ENCODE measurements at regions not wholly inside any gene's neighbourhood (a gene's known extent, or its start where the extent isn't known, plus 50 kb on each side); places are given as distances from the start of the nearest gene placed in this dataset.

DNA sequence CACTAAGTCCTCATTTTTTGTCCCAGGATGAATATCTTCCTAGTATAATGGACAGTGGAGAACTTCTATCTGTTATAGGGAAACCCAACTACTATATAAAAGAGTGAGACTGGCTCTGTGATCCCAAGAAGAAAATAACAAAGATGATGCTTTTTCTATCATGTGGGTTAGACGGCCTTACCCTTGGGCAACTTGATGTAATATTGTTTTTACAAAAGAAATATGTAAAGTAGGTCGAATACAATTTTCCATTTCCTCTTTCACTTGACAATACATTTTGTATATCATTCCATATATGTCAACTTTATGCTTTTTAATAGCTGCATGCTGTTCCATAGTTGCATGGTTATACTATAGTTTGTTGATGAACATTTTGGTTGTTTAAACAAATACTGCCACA is 87.5 kb upstream of the SESTD1 start:
- Histone ChIP-seq H3K4me3 (no peak overlapping the region), H3K27ac (no peak overlapping the region), H3K36me3 (ENCODE audit: insufficient read depth, low read length) (no peaks in the 10 kb centered on the region), H3K9ac (ENCODE audit: insufficient read length) (no peak overlapping the region), H3K9me3 (ENCODE audit: low read depth, low read length) (no peaks in the 10 kb centered on the region)
- TF ChIP-seq EZH2 (IDR thresholded peaks at IDR 0.05) = no peak
- DNase-seq (ENCODE audit: low read depth, low spot score) = no peak

DNA sequence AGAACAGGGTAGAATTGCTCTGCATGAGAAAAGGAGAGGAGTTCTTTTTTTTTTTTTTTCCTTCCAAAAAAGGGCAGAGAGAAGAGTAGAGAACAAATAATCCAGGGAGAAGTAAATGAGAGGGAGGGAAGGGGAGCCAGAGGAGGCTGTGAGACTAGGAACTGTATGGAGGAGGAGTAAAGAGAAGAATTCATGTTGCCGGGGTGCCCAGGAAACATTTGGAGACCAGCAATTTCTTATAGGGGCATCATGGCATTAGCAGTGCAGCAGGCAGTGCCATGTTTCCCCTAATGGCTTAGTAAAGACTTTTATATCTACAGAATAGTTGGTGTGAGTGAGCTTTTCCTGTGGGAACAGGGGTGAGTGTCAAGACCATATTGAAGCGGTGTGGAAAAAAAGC is 86.4 kb upstream of the SESTD1 start:
- no peak overlapping the region for H3K9ac ChIP-seq (ENCODE audit: insufficient read length)
- no peak overlapping the region for H3K27ac ChIP-seq
- no peak for DNase-seq (ENCODE audit: low read depth, low spot score)
- H3K36me3 ChIP-seq (ENCODE audit: insufficient read depth, low read length) = no peaks in the 10 kb centered on the region
- no peaks in the 10 kb centered on the region for H3K9me3 ChIP-seq (ENCODE audit: low read depth, low read length)
- H3K4me3 ChIP-seq = no peak overlapping the region
- TF ChIP-seq POLR2AphosphoS5 (IDR thresholded peaks at IDR 0.05; ENCODE audit: borderline replicate concordance, low read depth, low read length) (no peak), EZH2 (IDR thresholded peaks at IDR 0.05) (no peak), FOXP2 (optimal IDR thresholded peaks at IDR 0.05; ENCODE audit: control extremely low read depth, extremely low read length, insufficient read depth) (no peak)

GRCh38 chr2:179349670-179350303 is 85.2 kb upstream of the SESTD1 start:
- Histone ChIP-seq H3K9me3 (ENCODE audit: low read depth, low read length) (no peaks in the 10 kb centered on the region), H3K36me3 (ENCODE audit: insufficient read depth, low read length) (no peaks in the 10 kb centered on the region), H3K4me3 (no peak overlapping the region), H3K9ac (ENCODE audit: insufficient read length) (no peak overlapping the region), H3K27ac (no peak overlapping the region)
- TF ChIP-seq FOXP2 (optimal IDR thresholded peaks at IDR 0.05; ENCODE audit: control extremely low read depth, extremely low read length, insufficient read depth) = no peak
- no peak for TF ChIP-seq POLR2AphosphoS5 (IDR thresholded peaks at IDR 0.05; ENCODE audit: borderline replicate concordance, low read depth, low read length)
- no peak for TF ChIP-seq EZH2 (IDR thresholded peaks at IDR 0.05)
- no peak for DNase-seq (ENCODE audit: low read depth, low spot score)

- no peaks in the 10 kb centered on the region for H3K36me3 ChIP-seq (ENCODE audit: insufficient read depth, low read length)
- no peak overlapping the region for H3K9ac ChIP-seq (ENCODE audit: insufficient read length)
- H3K4me3 ChIP-seq = no peak overlapping the region
- H3K9me3 ChIP-seq (ENCODE audit: low read depth, low read length) = no peaks in the 10 kb centered on the region
- no peak overlapping the region for H3K27ac ChIP-seq
- DNase-seq (ENCODE audit: low read depth, low spot score) = no peak
- TF ChIP-seq POLR2AphosphoS5 (IDR thresholded peaks at IDR 0.05; ENCODE audit: borderline replicate concordance, low read depth, low read length) (no peak), FOXP2 (optimal IDR thresholded peaks at IDR 0.05; ENCODE audit: control extremely low read depth, extremely low read length, insufficient read depth) (no peak), EZH2 (IDR thresholded peaks at IDR 0.05) (no peak)
Observed at GRCh38 chr2:179348906-179349305, 84.3 kb upstream of the SESTD1 start.

GRCh38 chr2:179344970-179345369 is 80.3 kb upstream of the SESTD1 start:
- Histone ChIP-seq H3K36me3 (ENCODE audit: insufficient read depth, low read length) (no peaks in the 10 kb centered on the region), H3K9ac (ENCODE audit: insufficient read length) (no peak overlapping the region), H3K4me3 (no peak overlapping the region), H3K27ac (no peak overlapping the region; the same call in 1 of the 2 replicates), H3K9me3 (ENCODE audit: low read depth, low read length) (no peaks in the 10 kb centered on the region)
- DNase-seq (ENCODE audit: low read depth, low spot score) = no peak
- TF ChIP-seq POLR2AphosphoS5 (IDR thresholded peaks at IDR 0.05; ENCODE audit: borderline replicate concordance, low read depth, low read length) (no peak), EZH2 (IDR thresholded peaks at IDR 0.05) (no peak)

DNA sequence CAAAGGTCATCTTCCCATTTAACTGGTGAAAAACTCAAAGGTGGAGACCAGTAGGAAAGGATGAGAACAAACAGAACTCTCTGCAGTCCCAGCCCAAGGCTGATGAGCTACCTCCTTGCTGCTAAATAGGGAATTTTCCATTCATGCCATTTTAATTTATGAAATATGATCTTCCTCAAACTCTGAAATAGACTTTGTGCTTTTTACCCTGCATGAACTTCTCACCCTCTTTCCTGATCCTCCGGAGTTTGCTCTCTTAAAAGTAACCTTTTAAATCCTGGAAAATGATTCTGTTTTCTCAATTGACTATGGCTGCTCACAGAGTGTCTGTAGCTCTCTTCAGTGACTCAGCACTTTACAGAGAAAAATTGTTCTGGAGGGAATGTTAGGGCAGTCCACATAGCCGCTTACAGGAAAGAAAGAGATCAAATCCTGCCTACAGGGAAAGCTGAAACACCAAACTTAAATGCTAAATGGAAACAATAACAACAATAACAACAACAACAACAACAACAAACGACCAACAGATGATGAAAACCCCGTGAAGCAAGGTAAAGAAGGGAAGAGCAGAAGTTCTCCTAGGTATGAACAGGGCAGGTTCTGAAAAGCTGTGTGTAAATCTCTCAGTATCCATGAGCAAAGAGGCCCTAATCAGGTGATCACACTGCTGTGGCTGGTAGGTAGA is 79.8 kb upstream of the SESTD1 start:
- Histone ChIP-seq H3K9ac (ENCODE audit: insufficient read length) (no peak overlapping the region), H3K27ac (peak overlapping the region; percentile 55; the same call in 1 of the 2 replicates), H3K4me3 (no peak overlapping the region), H3K36me3 (ENCODE audit: insufficient read depth, low read length) (no peaks in the 10 kb centered on the region), H3K9me3 (ENCODE audit: low read depth, low read length) (no peaks in the 10 kb centered on the region)
- DNase-seq (ENCODE audit: low read depth, low spot score) = no peak
- no peak for TF ChIP-seq POLR2AphosphoS5 (IDR thresholded peaks at IDR 0.05; ENCODE audit: borderline replicate concordance, low read depth, low read length)
- TF ChIP-seq EZH2 (IDR thresholded peaks at IDR 0.05) = no peak
- no peak for TF ChIP-seq FOXP2 (optimal IDR thresholded peaks at IDR 0.05; ENCODE audit: control extremely low read depth, extremely low read length, insufficient read depth)

DNA sequence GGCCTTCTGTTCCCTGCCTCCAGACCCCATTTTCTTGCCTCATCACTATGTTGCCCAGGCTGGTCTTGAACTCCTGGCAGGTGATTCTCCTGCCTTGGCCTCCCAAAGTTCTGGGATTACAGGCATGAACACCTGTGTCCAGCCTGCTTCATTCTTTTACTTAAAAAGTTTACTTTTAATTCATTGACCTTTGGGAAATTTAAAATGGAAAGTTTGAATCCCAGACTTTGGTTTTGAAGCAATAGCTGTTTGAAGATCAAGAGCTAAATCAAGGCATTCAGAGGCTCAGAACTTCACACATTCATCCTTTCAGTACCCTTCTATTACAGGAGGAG is 79.3 kb upstream of the SESTD1 start:
- H3K9me3 ChIP-seq (ENCODE audit: low read depth, low read length) = no peaks in the 10 kb centered on the region
- no peak overlapping the region for H3K9ac ChIP-seq (ENCODE audit: insufficient read length)
- no peaks in the 10 kb centered on the region for H3K36me3 ChIP-seq (ENCODE audit: insufficient read depth, low read length)
- no peak overlapping the region for H3K27ac ChIP-seq
- DNase-seq (ENCODE audit: low read depth, low spot score) = no peak
- TF ChIP-seq EZH2 (IDR thresholded peaks at IDR 0.05) (no peak), POLR2AphosphoS5 (IDR thresholded peaks at IDR 0.05; ENCODE audit: borderline replicate concordance, low read depth, low read length) (no peak)
- no peak overlapping the region for H3K4me3 ChIP-seq

GRCh38 chr2:179341152-179341866 is 76.7 kb upstream of the SESTD1 start:
- H3K4me3 ChIP-seq = no peak overlapping the region
- no peak overlapping the region for H3K9ac ChIP-seq (ENCODE audit: insufficient read length)
- no peak for DNase-seq (ENCODE audit: low read depth, low spot score)
- no peaks in the 10 kb centered on the region for H3K9me3 ChIP-seq (ENCODE audit: low read depth, low read length)
- TF ChIP-seq POLR2AphosphoS5 (IDR thresholded peaks at IDR 0.05; ENCODE audit: borderline replicate concordance, low read depth, low read length) (no peak), FOXP2 (optimal IDR thresholded peaks at IDR 0.05; ENCODE audit: control extremely low read depth, extremely low read length, insufficient read depth) (no peak), EZH2 (IDR thresholded peaks at IDR 0.05) (no peak)
- no peaks in the 10 kb centered on the region for H3K36me3 ChIP-seq (ENCODE audit: insufficient read depth, low read length)
- no peak overlapping the region for H3K27ac ChIP-seq

All from SK-N-MC (cell line).